ENCODE measurements at regions not wholly inside any gene's neighbourhood (a gene's known extent, or its start where the extent isn't known, plus 50 kb on each side); places are given as distances from the start of the nearest gene placed in this dataset.

DNA sequence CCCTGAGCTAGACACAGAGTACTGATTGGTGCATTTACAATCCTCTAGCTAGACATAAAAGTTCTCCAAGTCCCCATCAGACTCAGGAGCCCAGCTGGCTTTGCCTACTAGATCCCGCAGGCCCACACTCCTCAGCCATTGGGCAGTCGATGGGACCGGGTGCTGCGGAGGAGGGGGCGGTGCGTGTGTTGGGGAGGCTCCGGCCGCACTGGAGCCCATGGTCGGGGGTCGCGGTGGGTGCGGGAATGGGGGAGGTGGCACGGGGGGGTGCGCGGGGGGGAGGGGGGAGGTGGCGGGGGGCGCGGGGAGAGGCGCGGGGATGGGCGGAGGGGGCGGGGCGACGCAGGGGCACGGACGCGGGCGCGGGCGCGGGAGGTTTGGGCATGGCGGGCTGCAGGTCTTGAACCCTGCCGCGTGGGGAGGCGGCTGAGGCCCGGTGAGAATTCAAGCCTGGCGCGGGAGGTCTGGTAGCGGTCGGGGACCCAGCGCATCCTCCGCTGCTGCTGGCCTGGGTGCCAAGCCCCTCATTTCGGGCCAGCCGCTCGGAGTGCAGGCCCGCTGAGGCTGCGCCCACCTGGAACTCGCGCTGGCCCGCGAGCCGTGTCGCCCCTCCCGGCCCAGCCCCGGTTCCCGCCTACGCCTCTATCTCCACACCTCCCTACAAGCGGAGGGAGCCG lies 674.1 kb downstream of the SLITRK5 start:
- Mint-ChIP-seq H3K4me3 (no peak overlapping the region), H3K9me3 (peaks cover 3 to 6% (median 4%) of the 10 kb centered on the region in 3 donors), H3K36me3 (no peaks in the 10 kb centered on the region), H3K4me1 (peaks cover 0 to 3% (median 0%) of the 10 kb centered on the region in 3 donors), H3K27ac (no peak overlapping the region), H3K27me3 (no peaks in the 10 kb centered on the region)

DNA sequence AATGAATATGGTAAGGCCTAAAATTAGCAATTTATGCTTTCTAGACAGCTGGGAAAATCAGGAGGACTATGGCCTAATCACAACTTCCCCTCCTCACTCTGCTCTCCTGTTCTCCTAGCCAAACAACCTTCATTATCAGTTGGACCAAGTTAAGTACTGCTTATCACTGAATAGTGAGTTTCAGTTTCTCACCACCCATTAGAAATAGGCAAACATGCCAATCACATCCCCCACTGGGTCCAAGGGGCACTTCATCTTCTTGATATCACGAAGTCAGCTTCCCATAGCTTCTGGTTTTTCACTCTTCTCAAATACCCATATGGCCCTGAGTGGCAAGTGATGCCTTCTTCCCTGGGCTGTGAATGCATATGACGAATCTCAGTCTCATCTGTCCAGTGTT lies 689.6 kb downstream of the SLITRK5 start:
- H3K4me3 Mint-ChIP-seq = no peak overlapping the region
- peaks cover 2 to 13% (median 3%) of the 10 kb centered on the region in 3 donors for H3K9me3 Mint-ChIP-seq
- no peaks in the 10 kb centered on the region for H3K36me3 Mint-ChIP-seq
- no peaks in the 10 kb centered on the region for H3K27me3 Mint-ChIP-seq
- no peak overlapping the region for H3K27ac Mint-ChIP-seq
- no peaks in the 10 kb centered on the region for H3K4me1 Mint-ChIP-seq

DNA sequence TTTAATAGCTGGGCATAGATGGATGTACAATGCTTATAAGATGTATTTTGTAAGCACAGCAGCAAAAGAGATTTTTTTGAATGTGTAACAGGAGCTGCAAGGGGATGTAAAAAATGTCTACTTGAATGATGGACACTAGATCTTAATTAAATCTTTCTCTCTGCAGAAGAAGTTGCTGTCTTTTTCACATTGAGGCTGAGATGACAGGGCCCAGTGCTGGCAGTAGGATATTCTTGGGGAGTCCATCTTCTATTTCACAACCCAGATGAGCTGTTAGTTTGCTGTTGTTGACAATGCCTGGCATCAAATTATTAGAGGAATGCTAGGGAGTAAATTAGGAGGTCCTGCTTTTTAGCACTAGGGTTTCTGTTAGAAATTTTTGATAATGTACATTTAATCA lies 698.7 kb downstream of the SLITRK5 start:
- peaks cover 0 to 4% (median 2%) of the 10 kb centered on the region in 3 donors for H3K9me3 Mint-ChIP-seq
- no peak overlapping the region for H3K27ac Mint-ChIP-seq
- no peak overlapping the region for H3K4me3 Mint-ChIP-seq
- no peaks in the 10 kb centered on the region for H3K4me1 Mint-ChIP-seq
- no peaks in the 10 kb centered on the region for H3K27me3 Mint-ChIP-seq
- H3K36me3 Mint-ChIP-seq = no peaks in the 10 kb centered on the region

DNA sequence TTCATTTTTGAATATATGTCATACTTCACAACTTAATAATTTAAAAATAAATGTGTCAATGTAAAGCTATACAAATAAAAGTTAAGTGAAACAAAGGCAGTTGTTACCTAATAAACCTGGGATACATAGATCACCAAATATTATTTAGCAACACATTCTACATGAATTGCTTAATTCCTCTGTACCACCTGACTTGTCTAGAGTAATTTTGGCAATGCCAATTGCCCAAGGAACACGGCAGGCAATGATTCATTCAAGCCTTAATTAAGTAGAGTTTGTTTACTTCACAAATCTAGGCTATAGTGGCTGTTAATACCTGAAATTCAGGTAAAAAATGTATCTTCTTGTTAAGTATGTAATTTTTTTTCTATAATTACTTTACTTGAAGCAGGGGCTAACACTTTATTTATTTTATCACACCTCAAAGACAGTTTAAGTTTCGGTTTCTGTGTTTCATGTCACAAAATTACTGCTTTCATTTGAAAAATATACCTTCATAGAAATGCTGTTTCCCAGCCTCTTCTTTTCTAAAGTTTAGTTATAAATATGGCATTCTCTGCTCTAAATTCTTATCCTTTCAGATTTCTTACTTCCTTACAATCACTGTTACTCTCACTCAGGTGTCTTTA lies 705.7 kb downstream of the SLITRK5 start:
- Mint-ChIP-seq H3K4me1 (no peaks in the 10 kb centered on the region), H3K4me3 (no peak overlapping the region), H3K36me3 (no peaks in the 10 kb centered on the region), H3K9me3 (peaks cover 0 to 11% (median 5%) of the 10 kb centered on the region in 3 donors), H3K27ac (no peak overlapping the region), H3K27me3 (no peaks in the 10 kb centered on the region)

DNA sequence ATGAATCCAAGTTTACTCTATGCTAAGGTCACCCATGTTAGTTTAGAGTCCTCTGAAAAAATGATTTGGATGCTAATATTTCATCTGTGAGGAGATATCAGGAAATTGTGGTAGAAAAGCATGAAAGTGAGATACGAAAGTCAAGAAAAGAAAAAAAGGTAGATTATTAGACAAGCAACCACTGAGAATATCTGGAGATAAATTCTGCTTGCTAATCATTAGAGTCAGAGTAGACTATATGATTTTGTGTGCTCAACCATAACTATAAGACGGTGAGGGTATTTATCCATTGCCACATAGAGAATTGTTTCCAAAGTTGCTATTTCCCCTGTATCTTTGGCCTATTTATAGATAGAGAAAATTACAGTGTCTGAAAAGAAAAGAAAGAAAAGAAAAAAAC lies 706.7 kb downstream of the SLITRK5 start:
- no peak overlapping the region for H3K4me3 Mint-ChIP-seq
- H3K27me3 Mint-ChIP-seq = no peaks in the 10 kb centered on the region
- peaks cover 0 to 11% (median 5%) of the 10 kb centered on the region in 3 donors for H3K9me3 Mint-ChIP-seq
- H3K4me1 Mint-ChIP-seq = no peaks in the 10 kb centered on the region
- no peaks in the 10 kb centered on the region for H3K36me3 Mint-ChIP-seq
- no peak overlapping the region for H3K27ac Mint-ChIP-seq

DNA sequence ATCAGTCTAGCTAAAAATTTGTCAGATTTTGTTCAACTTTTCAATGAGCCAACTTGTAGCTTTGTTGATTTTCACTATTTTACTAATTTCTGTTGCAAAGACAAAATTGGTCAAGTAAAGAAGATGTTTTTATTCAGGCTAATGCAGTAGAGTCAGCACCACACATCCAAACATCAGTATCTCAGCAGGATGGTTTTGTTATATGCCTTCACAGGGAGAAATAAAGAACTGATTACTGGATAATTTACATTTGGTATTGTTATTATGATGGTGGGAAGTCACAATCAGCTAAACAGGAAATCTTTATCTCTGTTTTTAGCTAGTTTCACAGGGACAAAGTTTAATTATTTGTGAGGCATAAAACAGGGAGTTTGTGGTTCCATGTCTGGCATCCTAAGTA lies 713.4 kb downstream of the SLITRK5 start:
- H3K27ac Mint-ChIP-seq = no peak overlapping the region
- H3K9me3 Mint-ChIP-seq = peaks cover 2 to 8% (median 6%) of the 10 kb centered on the region in 3 donors
- peaks cover 0 to 2% (median 0%) of the 10 kb centered on the region in 3 donors for H3K4me1 Mint-ChIP-seq
- no peaks in the 10 kb centered on the region for H3K27me3 Mint-ChIP-seq
- H3K36me3 Mint-ChIP-seq = no peaks in the 10 kb centered on the region
- H3K4me3 Mint-ChIP-seq = no peak overlapping the region

DNA sequence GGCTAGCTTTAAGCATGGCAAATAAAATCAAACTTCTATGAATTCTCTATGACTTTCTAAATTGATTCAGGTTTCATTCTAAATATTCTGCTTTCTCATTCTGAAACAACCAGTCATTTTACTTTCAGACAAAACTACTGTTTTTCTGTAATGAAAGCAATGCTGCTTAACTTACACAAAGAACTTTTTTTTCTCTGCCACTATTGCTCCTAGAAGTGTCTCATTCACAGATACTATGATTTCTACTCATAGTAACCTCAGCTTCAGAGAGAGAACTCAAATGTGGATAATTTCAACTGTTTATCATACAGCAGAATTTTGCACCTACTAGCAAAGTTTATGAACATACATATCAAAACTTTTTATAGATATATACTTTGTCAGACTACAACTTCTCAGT lies 724.6 kb downstream of the SLITRK5 start:
- no peak overlapping the region for H3K4me3 Mint-ChIP-seq
- no peaks in the 10 kb centered on the region for H3K4me1 Mint-ChIP-seq

DNA sequence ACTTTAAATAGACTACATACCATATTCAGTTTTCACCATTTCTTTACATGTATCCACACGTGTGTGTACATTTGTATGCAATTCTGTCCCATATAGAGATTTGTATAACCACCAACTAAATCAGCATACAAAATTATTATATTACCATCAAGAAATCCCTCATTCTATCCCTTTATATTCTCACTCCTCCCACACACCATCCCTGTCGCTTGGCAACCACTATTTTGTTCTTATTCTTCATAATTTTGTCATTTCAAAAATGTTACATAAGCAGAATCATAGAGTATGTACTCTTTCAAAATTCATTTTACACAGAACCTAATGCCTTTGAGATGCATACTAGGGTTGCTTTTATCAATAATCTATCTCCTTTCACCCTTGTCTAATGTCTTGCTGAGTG lies 740.5 kb downstream of the SLITRK5 start:
- Mint-ChIP-seq H3K9me3 (peaks cover 4 to 6% (median 6%) of the 10 kb centered on the region in 3 donors), H3K27ac (no peak overlapping the region), H3K36me3 (no peaks in the 10 kb centered on the region), H3K4me1 (peaks cover 0 to 1% (median 0%) of the 10 kb centered on the region in 3 donors), H3K4me3 (no peak overlapping the region), H3K27me3 (no peaks in the 10 kb centered on the region)

More for the DNA sequence above, 724.6 kb downstream of the SLITRK5 start:
- peaks cover 4 to 11% (median 4%) of the 10 kb centered on the region in 3 donors for H3K9me3 Mint-ChIP-seq
- H3K27me3 Mint-ChIP-seq = no peaks in the 10 kb centered on the region
- no peak overlapping the region for H3K27ac Mint-ChIP-seq
- no peaks in the 10 kb centered on the region for H3K36me3 Mint-ChIP-seq

DNA sequence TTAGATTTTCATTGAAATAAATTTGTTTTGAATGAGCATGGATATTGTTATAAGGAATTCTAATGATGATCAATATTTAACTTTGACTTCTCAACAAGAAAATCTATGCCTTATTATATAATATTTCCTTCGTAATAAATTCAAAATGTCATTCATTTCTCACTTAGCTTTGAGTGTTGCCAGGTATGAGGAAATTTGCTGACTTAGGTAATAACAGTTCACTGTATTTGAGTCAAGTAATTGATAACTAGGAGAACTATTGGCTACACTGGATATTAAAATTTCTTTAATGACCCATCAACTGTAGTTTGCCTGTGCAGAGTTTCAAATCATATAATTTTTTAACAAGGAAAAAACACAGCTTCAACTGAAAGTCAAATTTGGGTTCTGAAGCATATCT lies 746.6 kb downstream of the SLITRK5 start:
- Mint-ChIP-seq H3K4me3 (no peak overlapping the region), H3K36me3 (no peaks in the 10 kb centered on the region), H3K9me3 (peaks cover 1 to 4% (median 3%) of the 10 kb centered on the region in 3 donors), H3K27me3 (no peaks in the 10 kb centered on the region), H3K27ac (no peak overlapping the region), H3K4me1 (peaks cover 0 to 1% (median 0%) of the 10 kb centered on the region in 3 donors)

DNA sequence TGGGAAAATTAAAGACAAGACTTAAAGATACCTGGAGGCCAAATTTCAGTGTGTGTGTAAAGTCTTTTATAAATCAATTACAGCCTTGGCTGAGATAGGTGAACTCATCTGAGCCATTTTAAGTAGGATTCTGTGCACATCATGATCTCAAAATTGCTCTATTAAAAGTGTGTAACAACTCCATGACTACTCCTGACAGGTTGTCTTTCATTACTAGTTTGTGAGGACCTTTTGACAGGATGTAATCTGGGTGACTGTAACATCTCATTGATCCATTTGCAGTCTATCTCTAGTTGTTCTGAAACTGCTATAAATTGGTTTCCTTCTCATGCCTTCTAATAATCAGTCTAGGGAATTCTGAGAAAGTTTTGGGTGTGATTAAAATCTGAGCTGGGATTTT lies 753.3 kb downstream of the SLITRK5 start:
- peaks cover 0 to 3% (median 0%) of the 10 kb centered on the region in 3 donors for H3K4me1 Mint-ChIP-seq
- H3K9me3 Mint-ChIP-seq = peaks cover 2 to 8% (median 2%) of the 10 kb centered on the region in 3 donors
- no peaks in the 10 kb centered on the region for H3K27me3 Mint-ChIP-seq
- no peak overlapping the region for H3K27ac Mint-ChIP-seq
- no peaks in the 10 kb centered on the region for H3K36me3 Mint-ChIP-seq
- H3K4me3 Mint-ChIP-seq = no peak overlapping the region

DNA sequence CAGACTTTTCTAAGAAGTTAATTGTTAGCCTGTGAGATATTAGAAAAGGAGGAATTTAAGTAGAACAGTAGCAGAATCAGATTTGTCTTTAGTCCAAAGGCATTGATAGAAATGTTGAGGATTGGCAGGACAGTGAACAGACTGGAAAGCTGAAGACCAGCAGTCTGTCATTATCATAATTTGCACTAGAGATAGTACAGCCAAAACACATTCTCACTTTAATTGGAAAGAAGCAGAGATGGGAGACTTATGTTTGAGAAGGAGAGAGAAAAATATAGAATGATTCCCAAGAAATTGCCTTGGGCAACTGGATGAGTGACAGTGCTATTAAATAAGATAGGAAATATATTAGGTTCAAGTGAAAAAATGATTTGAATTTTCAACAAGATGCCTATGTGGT lies 755.5 kb downstream of the SLITRK5 start:
- no peak overlapping the region for H3K4me3 Mint-ChIP-seq
- no peaks in the 10 kb centered on the region for H3K36me3 Mint-ChIP-seq
- H3K27ac Mint-ChIP-seq = no peak overlapping the region
- H3K4me1 Mint-ChIP-seq = peaks cover 0 to 3% (median 0%) of the 10 kb centered on the region in 3 donors
- peaks cover under 1 to 4% (median 2%) of the 10 kb centered on the region in 3 donors for H3K9me3 Mint-ChIP-seq
- no peaks in the 10 kb centered on the region for H3K27me3 Mint-ChIP-seq

DNA sequence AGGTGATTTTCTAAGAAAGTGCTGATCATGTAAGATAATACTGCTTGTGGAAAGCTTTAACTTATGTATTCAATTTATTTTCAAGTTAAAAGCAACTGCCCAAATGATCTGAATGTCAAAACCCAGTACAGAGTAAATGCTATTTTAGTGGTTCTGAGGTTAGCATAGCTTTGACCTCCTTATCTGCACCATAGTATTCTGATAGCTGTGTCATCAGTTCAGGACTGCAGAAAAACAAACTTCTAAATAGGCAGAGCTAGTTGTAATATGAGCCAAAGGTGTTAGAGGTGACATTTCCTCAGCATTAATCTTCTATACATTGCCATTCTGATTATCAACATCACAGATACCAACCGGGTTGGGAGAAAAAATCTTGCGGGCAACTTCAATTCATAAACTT lies 758.7 kb downstream of the SLITRK5 start:
- Mint-ChIP-seq H3K27ac (no peak overlapping the region), H3K9me3 (peaks cover 0 to 8% (median 2%) of the 10 kb centered on the region in 3 donors), H3K4me1 (peaks cover 0 to 3% (median 0%) of the 10 kb centered on the region in 3 donors), H3K27me3 (no peaks in the 10 kb centered on the region), H3K36me3 (no peaks in the 10 kb centered on the region), H3K4me3 (no peak overlapping the region)

DNA sequence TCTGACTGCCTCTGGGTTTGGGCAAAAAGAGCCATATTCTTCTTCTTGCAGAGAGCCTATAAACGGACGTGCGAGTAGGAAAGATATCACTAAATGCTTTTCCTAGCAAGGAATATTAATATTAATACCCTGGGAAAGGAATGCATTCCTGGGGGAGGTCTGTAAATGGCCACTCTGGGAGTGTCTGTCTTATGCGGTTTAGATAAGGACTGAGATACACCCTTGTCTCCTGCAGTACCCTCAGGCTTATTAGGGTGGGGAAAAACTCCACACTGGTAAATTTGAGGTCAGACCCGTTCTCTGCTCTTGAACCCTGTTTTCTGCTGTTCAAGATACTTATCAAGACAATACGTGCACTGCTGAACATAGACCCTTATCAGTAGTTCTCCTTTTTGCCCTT lies 763.8 kb downstream of the SLITRK5 start:
- peaks cover 1 to 13% (median 4%) of the 10 kb centered on the region in 3 donors for H3K9me3 Mint-ChIP-seq
- no peaks in the 10 kb centered on the region for H3K4me1 Mint-ChIP-seq
- H3K27ac Mint-ChIP-seq = no peak overlapping the region
- H3K27me3 Mint-ChIP-seq = no peaks in the 10 kb centered on the region
- no peaks in the 10 kb centered on the region for H3K36me3 Mint-ChIP-seq
- H3K4me3 Mint-ChIP-seq = no peak overlapping the region

DNA sequence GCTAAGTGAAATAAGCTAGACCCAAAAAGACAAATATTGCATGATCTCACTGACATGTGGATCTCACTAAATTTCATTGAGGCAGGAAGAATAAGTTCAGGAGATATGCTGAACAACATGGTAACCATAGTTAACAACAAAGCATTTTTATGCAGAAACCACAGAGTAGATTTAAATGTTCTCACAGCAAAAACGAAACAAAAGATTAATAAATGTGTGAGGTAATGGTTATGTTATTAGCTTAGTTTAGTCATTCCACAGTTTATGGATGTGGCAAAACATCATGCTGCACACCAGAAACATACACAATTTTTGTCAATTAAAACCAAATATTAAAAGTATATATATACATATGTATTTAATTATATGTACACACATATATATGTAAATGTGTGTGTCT lies 765.8 kb downstream of the SLITRK5 start:
- no peak overlapping the region for H3K4me3 Mint-ChIP-seq
- H3K27ac Mint-ChIP-seq = no peak overlapping the region
- H3K36me3 Mint-ChIP-seq = no peaks in the 10 kb centered on the region
- no peaks in the 10 kb centered on the region for H3K27me3 Mint-ChIP-seq
- no peaks in the 10 kb centered on the region for H3K4me1 Mint-ChIP-seq
- H3K9me3 Mint-ChIP-seq = peaks cover 1 to 9% (median 4%) of the 10 kb centered on the region in 3 donors

DNA sequence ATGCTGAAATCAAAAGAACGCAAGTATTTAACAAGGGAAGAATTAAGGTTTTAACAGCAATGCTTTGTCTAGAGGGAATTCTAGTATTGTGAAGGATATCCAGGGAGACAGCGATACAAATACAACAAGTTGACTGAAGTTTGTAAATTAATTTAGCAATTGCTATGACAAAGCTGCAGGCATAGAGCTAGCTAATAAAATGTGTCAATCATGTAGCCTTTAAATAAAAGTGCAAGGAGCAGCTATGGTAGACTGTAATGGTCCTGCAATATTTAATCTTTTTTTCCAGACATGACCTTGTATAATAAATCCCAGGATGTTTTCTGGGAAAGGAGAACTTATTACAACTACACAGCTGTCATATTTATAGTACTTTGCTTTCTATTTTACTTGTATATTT lies 779.3 kb downstream of the SLITRK5 start:
- H3K4me1 Mint-ChIP-seq = no peaks in the 10 kb centered on the region
- H3K9me3 Mint-ChIP-seq = peaks cover 0 to 9% (median 0%) of the 10 kb centered on the region in 3 donors
- no peak overlapping the region for H3K27ac Mint-ChIP-seq
- H3K4me3 Mint-ChIP-seq = no peak overlapping the region
- no peaks in the 10 kb centered on the region for H3K27me3 Mint-ChIP-seq
- no peaks in the 10 kb centered on the region for H3K36me3 Mint-ChIP-seq

DNA sequence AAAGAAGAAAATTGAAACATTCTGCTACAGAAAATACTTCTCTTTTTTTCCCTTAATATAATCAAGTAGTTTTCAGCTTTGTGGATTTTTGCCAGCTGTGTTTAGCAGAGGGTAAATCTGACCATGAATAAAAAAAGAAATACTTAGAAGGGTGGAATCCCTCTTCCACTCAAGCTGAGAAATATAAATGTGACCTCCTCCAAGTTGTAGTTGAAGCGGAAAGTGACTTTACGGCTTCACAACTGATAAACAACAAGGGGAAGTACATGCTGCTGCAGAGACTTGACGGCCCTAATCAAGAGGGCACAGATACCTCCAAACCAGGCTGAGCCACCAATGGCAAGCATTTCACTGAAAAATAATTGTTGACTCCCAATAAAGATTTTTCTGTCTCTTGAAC lies 785.0 kb downstream of the SLITRK5 start:
- Mint-ChIP-seq H3K9me3 (peaks cover 0 to 9% (median 0%) of the 10 kb centered on the region in 3 donors), H3K27ac (no peak overlapping the region), H3K4me3 (no peak overlapping the region), H3K27me3 (no peaks in the 10 kb centered on the region), H3K4me1 (no peaks in the 10 kb centered on the region), H3K36me3 (no peaks in the 10 kb centered on the region)
